ENCODE measurements at regions not wholly inside any gene's neighbourhood (a gene's known extent, or its start where the extent isn't known, plus 50 kb on each side); places are given as distances from the start of the nearest gene placed in this dataset.

GRCh38 chr5:96332535-96333366 lies 100.3 kb downstream of the PCSK1 start:
- TF ChIP-seq CREB1 (CRISPR knock-in tag; IDR thresholded peaks at IDR 0.05) (no peak), CTCF (IDR thresholded peaks at IDR 0.05) (no peak), ZBTB43 (CRISPR knock-in tag; IDR thresholded peaks at IDR 0.05) (no peak)
- TF ChIP-seq, protein P1, sequence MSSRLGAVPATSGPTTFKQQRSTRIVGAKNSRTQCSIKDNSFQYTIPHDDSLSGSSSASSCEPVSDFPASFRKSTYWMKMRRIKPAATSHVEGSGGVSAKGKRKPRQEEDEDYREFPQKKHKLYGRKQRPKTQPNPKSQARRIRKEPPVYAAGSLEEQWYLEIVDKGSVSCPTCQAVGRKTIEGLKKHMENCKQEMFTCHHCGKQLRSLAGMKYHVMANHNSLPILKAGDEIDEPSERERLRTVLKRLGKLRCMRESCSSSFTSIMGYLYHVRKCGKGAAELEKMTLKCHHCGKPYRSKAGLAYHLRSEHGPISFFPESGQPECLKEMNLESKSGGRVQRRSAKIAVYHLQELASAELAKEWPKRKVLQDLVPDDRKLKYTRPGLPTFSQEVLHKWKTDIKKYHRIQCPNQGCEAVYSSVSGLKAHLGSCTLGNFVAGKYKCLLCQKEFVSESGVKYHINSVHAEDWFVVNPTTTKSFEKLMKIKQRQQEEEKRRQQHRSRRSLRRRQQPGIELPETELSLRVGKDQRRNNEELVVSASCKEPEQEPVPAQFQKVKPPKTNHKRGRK (CRISPR knock-in tag; IDR thresholded peaks at IDR 0.05; ENCODE audit: borderline replicate concordance), result no peak
- TF ChIP-seq, protein P2, sequence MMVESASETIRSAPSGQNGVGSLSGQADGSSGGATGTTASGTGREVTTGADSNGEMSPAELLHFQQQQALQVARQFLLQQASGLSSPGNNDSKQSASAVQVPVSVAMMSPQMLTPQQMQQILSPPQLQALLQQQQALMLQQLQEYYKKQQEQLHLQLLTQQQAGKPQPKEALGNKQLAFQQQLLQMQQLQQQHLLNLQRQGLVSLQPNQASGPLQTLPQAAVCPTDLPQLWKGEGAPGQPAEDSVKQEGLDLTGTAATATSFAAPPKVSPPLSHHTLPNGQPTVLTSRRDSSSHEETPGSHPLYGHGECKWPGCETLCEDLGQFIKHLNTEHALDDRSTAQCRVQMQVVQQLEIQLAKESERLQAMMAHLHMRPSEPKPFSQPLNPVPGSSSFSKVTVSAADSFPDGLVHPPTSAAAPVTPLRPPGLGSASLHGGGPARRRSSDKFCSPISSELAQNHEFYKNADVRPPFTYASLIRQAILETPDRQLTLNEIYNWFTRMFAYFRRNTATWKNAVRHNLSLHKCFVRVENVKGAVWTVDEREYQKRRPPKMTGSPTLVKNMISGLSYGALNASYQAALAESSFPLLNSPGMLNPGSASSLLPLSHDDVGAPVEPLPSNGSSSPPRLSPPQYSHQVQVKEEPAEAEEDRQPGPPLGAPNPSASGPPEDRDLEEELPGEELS (CRISPR knock-in tag; IDR thresholded peaks at IDR 0.05), result no peak
